ENCODE measurements at regions not wholly inside any gene's neighbourhood (a gene's known extent, or its start where the extent isn't known, plus 50 kb on each side); places are given as distances from the start of the nearest gene placed in this dataset.

DNA sequence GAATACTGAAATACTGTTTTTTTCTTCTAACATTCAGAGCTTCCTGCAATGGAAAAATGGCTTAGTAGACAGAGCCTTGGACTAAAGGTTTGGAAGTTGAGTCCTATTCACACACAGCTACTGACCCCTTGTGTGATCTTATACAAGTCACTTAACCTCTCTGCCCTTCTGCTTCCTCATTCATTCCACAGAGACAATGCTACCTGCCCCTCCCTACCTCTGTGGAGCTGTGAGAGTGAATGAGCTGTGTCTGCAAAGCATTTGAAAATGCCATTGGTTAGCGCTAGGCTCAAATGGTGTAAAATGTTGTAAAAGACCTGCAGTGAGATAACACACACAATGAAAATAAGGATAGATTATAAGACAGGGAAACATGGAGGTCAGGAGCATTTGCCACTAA is 214.4 kb downstream of the BARHL2 start:
- Histone ChIP-seq H3K9me3 (no peaks in the 10 kb centered on the region), H3K27me3 (no peaks in the 10 kb centered on the region), H3K4me1 (no peaks in the 10 kb centered on the region), H3K36me3 (no peaks in the 10 kb centered on the region), H3K4me3 (ENCODE audit: low read depth, low read length) (no peak overlapping the region)
- TF ChIP-seq, protein P1, sequence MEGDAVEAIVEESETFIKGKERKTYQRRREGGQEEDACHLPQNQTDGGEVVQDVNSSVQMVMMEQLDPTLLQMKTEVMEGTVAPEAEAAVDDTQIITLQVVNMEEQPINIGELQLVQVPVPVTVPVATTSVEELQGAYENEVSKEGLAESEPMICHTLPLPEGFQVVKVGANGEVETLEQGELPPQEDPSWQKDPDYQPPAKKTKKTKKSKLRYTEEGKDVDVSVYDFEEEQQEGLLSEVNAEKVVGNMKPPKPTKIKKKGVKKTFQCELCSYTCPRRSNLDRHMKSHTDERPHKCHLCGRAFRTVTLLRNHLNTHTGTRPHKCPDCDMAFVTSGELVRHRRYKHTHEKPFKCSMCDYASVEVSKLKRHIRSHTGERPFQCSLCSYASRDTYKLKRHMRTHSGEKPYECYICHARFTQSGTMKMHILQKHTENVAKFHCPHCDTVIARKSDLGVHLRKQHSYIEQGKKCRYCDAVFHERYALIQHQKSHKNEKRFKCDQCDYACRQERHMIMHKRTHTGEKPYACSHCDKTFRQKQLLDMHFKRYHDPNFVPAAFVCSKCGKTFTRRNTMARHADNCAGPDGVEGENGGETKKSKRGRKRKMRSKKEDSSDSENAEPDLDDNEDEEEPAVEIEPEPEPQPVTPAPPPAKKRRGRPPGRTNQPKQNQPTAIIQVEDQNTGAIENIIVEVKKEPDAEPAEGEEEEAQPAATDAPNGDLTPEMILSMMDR (IDR thresholded peaks at IDR 0.05; ENCODE audit: low read depth, low read length), result no peak
- no peak for DNase-seq

DNA sequence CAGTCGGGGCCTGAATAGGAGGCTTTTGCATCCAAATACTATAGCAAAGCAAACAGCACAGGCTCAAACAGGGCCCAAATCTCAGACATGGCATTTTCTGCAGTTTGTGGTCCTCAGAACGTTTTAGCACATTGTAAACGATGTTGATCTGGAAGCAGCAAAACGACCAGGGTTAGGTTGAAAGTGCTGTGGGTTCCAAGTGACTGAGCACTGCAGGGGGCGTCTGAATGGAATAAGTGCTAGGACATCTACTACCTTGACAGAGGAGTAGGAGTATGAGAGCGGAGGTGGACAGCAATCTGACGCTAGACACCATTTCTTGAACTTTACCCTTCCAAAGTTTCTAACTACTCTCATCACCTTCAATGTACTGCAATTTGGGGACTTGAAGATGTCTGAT is 214.9 kb downstream of the BARHL2 start:
- no peaks in the 10 kb centered on the region for H3K9me3 ChIP-seq
- TF ChIP-seq, protein P1 (IDR thresholded peaks at IDR 0.05; ENCODE audit: low read depth, low read length), result no peak
- H3K4me3 ChIP-seq (ENCODE audit: low read depth, low read length), result no peak overlapping the region
- H3K36me3 ChIP-seq, result no peaks in the 10 kb centered on the region
- DNase-seq, result no peak
- no peaks in the 10 kb centered on the region for H3K27me3 ChIP-seq
- H3K4me1 ChIP-seq, result no peaks in the 10 kb centered on the region

DNA sequence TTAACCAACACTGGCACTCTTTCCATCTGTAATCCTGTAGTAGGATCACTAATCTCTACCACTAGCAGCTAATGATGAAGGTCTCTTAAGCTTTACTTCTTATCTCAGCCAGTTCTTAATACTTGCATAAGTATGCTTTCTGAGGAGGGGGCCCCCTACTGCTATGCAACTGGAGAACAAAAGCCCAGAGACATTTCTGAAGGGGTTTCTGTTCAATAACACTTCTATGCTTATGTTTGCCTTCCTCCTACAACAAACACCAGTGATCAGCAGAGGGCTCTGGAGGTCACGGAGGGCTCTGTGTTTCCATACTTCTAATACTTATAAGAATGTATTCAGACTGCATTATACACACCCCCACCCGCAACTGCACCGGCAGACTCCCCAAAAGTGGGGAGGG is 215.8 kb downstream of the BARHL2 start:
- no peak for DNase-seq
- H3K4me1 ChIP-seq, result no peaks in the 10 kb centered on the region
- no peaks in the 10 kb centered on the region for H3K27me3 ChIP-seq
- H3K4me3 ChIP-seq (ENCODE audit: low read depth, low read length), result no peak overlapping the region
- H3K9me3 ChIP-seq, result no peaks in the 10 kb centered on the region
- H3K36me3 ChIP-seq, result no peaks in the 10 kb centered on the region
- TF ChIP-seq, protein P1 (IDR thresholded peaks at IDR 0.05; ENCODE audit: low read depth, low read length), result no peak

DNA sequence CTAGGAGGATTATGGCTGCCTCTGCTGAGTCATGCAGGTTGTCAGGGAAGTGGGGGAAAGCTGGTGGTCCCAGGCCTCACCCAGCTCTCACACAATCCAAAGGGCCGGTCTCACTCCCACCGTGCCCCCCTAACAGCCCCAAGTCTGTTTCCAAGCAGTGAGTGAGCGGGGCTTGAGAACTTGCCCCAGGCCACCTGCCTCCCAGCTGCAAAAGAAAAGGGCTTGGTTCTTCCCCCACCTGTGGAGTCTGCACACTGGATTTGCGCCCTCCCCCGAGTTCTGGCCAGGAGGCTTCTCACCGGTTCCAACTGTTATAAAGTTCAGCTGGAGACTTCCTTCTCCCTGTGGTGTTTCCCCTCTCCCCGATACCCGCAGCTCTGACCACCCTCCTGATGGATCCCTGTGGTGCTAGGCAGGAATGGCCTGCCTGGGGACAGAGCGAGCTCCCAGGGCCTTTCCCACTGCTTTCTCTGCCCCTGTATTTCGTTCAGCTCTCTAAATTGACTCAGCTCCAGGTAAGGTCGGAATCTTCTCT is 222.3 kb downstream of the BARHL2 start:
- DNase-seq, result no peak

DNA sequence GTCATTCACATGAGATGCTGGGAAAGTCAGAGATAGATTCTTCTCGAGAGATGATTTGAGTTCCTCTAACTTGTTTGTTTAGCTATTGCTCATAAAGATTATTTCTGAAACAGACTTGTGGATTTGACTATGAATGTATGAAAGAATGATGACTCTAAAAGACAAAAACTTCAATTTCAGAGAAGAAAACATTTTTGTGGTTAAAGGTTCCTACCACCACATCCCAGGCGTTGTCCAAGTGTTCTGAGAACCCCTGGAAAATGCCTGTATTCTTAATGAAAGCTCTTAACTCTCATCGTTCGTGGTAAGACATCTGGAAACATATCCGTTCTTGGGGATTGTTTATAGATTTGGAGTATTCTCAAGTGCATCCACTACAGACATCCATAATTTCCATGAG is 228.7 kb downstream of the BARHL2 start:
- H3K27me3 ChIP-seq, result no peaks in the 10 kb centered on the region
- H3K4me1 ChIP-seq, result no peaks in the 10 kb centered on the region
- no peak for DNase-seq
- H3K36me3 ChIP-seq, result no peaks in the 10 kb centered on the region
- TF ChIP-seq, protein P1 (IDR thresholded peaks at IDR 0.05; ENCODE audit: low read depth, low read length), result no peak
- no peak overlapping the region for H3K4me3 ChIP-seq (ENCODE audit: low read depth, low read length)
- no peaks in the 10 kb centered on the region for H3K9me3 ChIP-seq

More for the DNA sequence above, 222.3 kb downstream of the BARHL2 start:
- Histone ChIP-seq H3K36me3 (no peaks in the 10 kb centered on the region), H3K9me3 (no peaks in the 10 kb centered on the region), H3K27me3 (no peaks in the 10 kb centered on the region), H3K4me3 (ENCODE audit: low read depth, low read length) (no peak overlapping the region), H3K4me1 (no peaks in the 10 kb centered on the region)
- TF ChIP-seq, protein P1 (IDR thresholded peaks at IDR 0.05; ENCODE audit: low read depth, low read length), result no peak

DNA sequence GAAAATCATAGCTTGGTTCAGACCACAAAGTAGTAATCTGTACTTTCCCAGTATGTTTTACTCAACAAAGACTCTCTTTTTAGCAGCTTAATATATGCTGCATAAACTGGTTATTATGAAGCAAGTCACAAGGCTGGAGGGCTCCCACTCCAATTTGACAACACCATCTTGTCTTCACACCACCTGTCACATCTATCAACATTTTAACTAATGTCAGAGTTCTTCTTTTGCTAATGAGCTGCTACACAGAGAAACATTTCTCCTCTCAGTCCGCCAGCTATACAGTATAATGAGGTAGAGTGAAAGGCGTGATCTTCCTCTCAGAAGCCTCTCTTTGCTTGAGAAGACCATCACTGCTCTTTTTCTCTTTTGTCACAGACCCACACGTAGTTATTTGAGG is 230.1 kb downstream of the BARHL2 start:
- Histone ChIP-seq H3K27me3 (no peaks in the 10 kb centered on the region), H3K36me3 (no peaks in the 10 kb centered on the region), H3K4me1 (no peaks in the 10 kb centered on the region), H3K9me3 (no peaks in the 10 kb centered on the region), H3K4me3 (ENCODE audit: low read depth, low read length) (no peak overlapping the region)
- TF ChIP-seq, protein P1 (IDR thresholded peaks at IDR 0.05; ENCODE audit: low read depth, low read length), result no peak
- DNase-seq, result no peak

Measured in BE2C (cell line).